DND-41 (cell line): ENCODE measurements at regions not wholly inside any gene's neighbourhood (a gene's known extent, or its start where the extent isn't known, plus 50 kb on each side); places are given as distances from the start of the nearest gene placed in this dataset.
"Not testable (repeated sequence)": the region's sequence is repeated elsewhere in the genome, so short reads cannot be mapped to it uniquely, and the experiment has no call there.

Source experiments
- CTCF ChIP-seq: IDR thresholded peaks from 2 replicates; pipeline ENCODE4 v1.5.1; 2012; ENCODE audit warnings: borderline replicate concordance, low read length, moderate library complexity, mild to moderate bottlenecking; ENCODE audit not compliant: poor library complexity, severe bottlenecking; ENCODE audit errors: extremely low read depth
- EZH2 ChIP-seq: IDR thresholded peaks from 3 replicates; pipeline ENCODE4 v1.6.1; 2012; ENCODE audit warnings: borderline replicate concordance, low read depth, mild to moderate bottlenecking, moderate library complexity, low read length, inconsistent platforms; ENCODE audit not compliant: severe bottlenecking

- TF ChIP-seq CTCF, EZH2: not testable (repeated sequence)
These were observed 147.7 kb upstream of the KYNU start for GRCh38 chr2:142729814-142730213.
